NCI-H2227 (cell line): ENCODE measurements at regions not wholly inside any gene's neighbourhood (a gene's known extent, or its start where the extent isn't known, plus 50 kb on each side); places are given as distances from the start of the nearest gene placed in this dataset.
"Not testable (repeated sequence)": the region's sequence is repeated elsewhere in the genome, so short reads cannot be mapped to it uniquely, and the experiment has no call there.

Experiments
- DNase-seq: peaks from one replicate; lab custom pipeline; 2025; ENCODE audit not compliant: unreplicated experiment; lab: John Stamatoyannopoulos, UW

- no peak for DNase-seq
Measured at GRCh38 chr1:232322162-232322734, 307.7 kb downstream of the SIPA1L2 start.

- no peak for DNase-seq
Measured at GRCh38 chr1:232319518-232320210, 310.3 kb downstream of the SIPA1L2 start.

GRCh38 chr1:232319072-232319471, 310.9 kb downstream of the SIPA1L2 start:
- DNase-seq = no peak

GRCh38 chr1:232318143-232318542, 311.8 kb downstream of the SIPA1L2 start:
- no peak for DNase-seq

GRCh38 chr1:232317350-232317749, 312.6 kb downstream of the SIPA1L2 start:
- no peak for DNase-seq

- no peak for DNase-seq
Measured at GRCh38 chr1:232316864-232317263, 313.1 kb downstream of the SIPA1L2 start.

- not testable (repeated sequence) for DNase-seq
Measured at GRCh38 chr1:232313876-232314275, 316.1 kb downstream of the SIPA1L2 start.

GRCh38 chr1:232310541-232310940, 319.4 kb downstream of the SIPA1L2 start:
- no peak for DNase-seq

GRCh38 chr1:232308616-232309015, 321.3 kb downstream of the SIPA1L2 start:
- no peak for DNase-seq

- DNase-seq = no peak
Measured at GRCh38 chr1:232307296-232308017, 322.5 kb downstream of the SIPA1L2 start.

GRCh38 chr1:232306269-232306961, 323.5 kb downstream of the SIPA1L2 start:
- no peak for DNase-seq

- DNase-seq = no peak
Measured at GRCh38 chr1:232305050-232305449, 324.9 kb downstream of the SIPA1L2 start.

- DNase-seq = no peak
Measured at GRCh38 chr1:232303222-232303620, 326.7 kb downstream of the SIPA1L2 start.

- no peak for DNase-seq
Measured at GRCh38 chr1:232302376-232303221, 327.3 kb downstream of the SIPA1L2 start.

- no peak for DNase-seq
Measured at GRCh38 chr1:232301246-232301645, 328.7 kb downstream of the SIPA1L2 start.

- no peak for DNase-seq
Measured at GRCh38 chr1:232300466-232300865, 329.5 kb downstream of the SIPA1L2 start.

GRCh38 chr1:232296461-232296860, 333.5 kb downstream of the SIPA1L2 start:
- no peak for DNase-seq

- DNase-seq = no peak
Measured at GRCh38 chr1:232293361-232293760, 336.6 kb downstream of the SIPA1L2 start.

- no peak for DNase-seq
Measured at GRCh38 chr1:232292818-232293217, 337.1 kb downstream of the SIPA1L2 start.

GRCh38 chr1:232292239-232292638, 337.7 kb downstream of the SIPA1L2 start:
- DNase-seq = no peak

- no peak for DNase-seq
Measured at GRCh38 chr1:232291681-232292080, 338.3 kb downstream of the SIPA1L2 start.
